GM23338 (cell line): ENCODE measurements at regions not wholly inside any gene's neighbourhood (a gene's known extent, or its start where the extent isn't known, plus 50 kb on each side); places are given as distances from the start of the nearest gene placed in this dataset.

ENCODE experiments used
- CREB1 ChIP-seq: fragments of 250-450 bp; sonication (Bioruptor Pico); IDR thresholded peaks from 2 replicates; pipeline ENCODE4 v1.5.0; 2020; ENCODE audit warnings: low read depth, mild to moderate bottlenecking, moderate library complexity
- CTCF ChIP-seq, 2 experiments: fragments of 200-600 bp in 1 of 2; sonication (generic) in 1 of 2; conservative IDR thresholded peaks; 2 replicates each; pipeline versions ENCODE4 v1.5.1 to v1.6.1; 2016 to 2017; ENCODE audit warnings: antibody characterized with exemption in 2 of 2, low read depth in 2 of 2, mild to moderate bottlenecking in 2 of 2, moderate library complexity in 1 of 2
- EZH2 ChIP-seq: fragments of 200-600 bp; sonication (generic); IDR thresholded peaks from one replicate; pipeline ENCODE4 v1.8.0; 2017; ENCODE audit warnings: antibody characterized with exemption, mild to moderate bottlenecking, low read depth; ENCODE audit not compliant: unreplicated experiment
- POLR2AphosphoS5 ChIP-seq: IDR thresholded peaks from 2 replicates; pipeline ENCODE4 v1.6.1; 2016; ENCODE audit warnings: antibody characterized with exemption, low read depth
- TF ChIP-seq, protein P1 (sequence below): IDR thresholded peaks from one replicate; pipeline ENCODE4 v1.6.1; 2018; ENCODE audit warnings: antibody characterized with exemption; ENCODE audit not compliant: unreplicated experiment

DNA sequence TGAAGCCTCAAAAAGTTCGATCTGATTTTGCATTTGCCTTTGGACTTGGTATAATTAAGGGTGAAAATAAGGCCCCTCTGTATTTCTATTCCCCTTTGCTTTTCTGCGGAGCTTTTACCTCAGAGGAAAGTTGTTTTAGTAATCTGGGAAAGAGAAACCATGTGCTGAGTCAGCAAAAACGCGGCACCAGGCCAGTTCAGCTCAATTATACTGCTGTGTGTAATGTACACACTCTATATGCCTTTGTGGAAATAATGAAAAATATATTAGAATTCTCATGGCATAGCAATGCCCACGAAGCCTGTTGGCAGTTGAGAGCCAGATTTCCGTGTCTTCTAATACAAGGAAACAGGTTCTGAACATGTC is 161.9 kb upstream of the SIX2 start:
- no peak for TF ChIP-seq EZH2
- no peak for TF ChIP-seq POLR2AphosphoS5
- TF ChIP-seq CTCF (conservative IDR thresholded peaks at IDR 0.05; ENCODE audit: low read depth in 2 of 2): no peak
- TF ChIP-seq, protein P1, sequence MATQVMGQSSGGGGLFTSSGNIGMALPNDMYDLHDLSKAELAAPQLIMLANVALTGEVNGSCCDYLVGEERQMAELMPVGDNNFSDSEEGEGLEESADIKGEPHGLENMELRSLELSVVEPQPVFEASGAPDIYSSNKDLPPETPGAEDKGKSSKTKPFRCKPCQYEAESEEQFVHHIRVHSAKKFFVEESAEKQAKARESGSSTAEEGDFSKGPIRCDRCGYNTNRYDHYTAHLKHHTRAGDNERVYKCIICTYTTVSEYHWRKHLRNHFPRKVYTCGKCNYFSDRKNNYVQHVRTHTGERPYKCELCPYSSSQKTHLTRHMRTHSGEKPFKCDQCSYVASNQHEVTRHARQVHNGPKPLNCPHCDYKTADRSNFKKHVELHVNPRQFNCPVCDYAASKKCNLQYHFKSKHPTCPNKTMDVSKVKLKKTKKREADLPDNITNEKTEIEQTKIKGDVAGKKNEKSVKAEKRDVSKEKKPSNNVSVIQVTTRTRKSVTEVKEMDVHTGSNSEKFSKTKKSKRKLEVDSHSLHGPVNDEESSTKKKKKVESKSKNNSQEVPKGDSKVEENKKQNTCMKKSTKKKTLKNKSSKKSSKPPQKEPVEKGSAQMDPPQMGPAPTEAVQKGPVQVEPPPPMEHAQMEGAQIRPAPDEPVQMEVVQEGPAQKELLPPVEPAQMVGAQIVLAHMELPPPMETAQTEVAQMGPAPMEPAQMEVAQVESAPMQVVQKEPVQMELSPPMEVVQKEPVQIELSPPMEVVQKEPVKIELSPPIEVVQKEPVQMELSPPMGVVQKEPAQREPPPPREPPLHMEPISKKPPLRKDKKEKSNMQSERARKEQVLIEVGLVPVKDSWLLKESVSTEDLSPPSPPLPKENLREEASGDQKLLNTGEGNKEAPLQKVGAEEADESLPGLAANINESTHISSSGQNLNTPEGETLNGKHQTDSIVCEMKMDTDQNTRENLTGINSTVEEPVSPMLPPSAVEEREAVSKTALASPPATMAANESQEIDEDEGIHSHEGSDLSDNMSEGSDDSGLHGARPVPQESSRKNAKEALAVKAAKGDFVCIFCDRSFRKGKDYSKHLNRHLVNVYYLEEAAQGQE: no peak
- no peak for TF ChIP-seq CREB1
